Hepatocyte (in vitro differentiated cells): ENCODE measurements at regions not wholly inside any gene's neighbourhood (a gene's known extent, or its start where the extent isn't known, plus 50 kb on each side); places are given as distances from the start of the nearest gene placed in this dataset.

Experiments used
- CTCF ChIP-seq: fragments of 200-600 bp; sonication (generic); IDR thresholded peaks from 2 replicates; pipeline ENCODE4 v1.5.1; 2016; ENCODE audit warnings: antibody characterized with exemption, mild to moderate bottlenecking; ENCODE audit not compliant: poor library complexity
- EZH2 ChIP-seq: fragments of 200-600 bp; sonication (generic); IDR thresholded peaks from 2 replicates; pipeline ENCODE4 v1.6.1; 2016; ENCODE audit warnings: antibody characterized with exemption, mild to moderate bottlenecking, borderline replicate concordance

GRCh38 chr2:167814881-167815718 is 432.3 kb downstream of the STK39 start:
- TF ChIP-seq CTCF (no peak), EZH2 (no peak)
